MCF 10A (cell line): ENCODE measurements at regions not wholly inside any gene's neighbourhood (a gene's known extent, or its start where the extent isn't known, plus 50 kb on each side); places are given as distances from the start of the nearest gene placed in this dataset.

Experiments used
- BruUV-seq: library from RNA; stranded (reverse); fragments of 400-500 nt; replicated peaks from 2 replicates; lab custom pipeline; 2021; lab: Mats Ljungman, UMichigan
- CTCF ChIA-PET: fragments of 300-600 bp; sonication (Branson Sonifier 250); formaldehyde crosslinking; extraction: SDS; loops from one replicate; lab custom pipeline; 2021; ENCODE audit warnings: antibody characterized with exemption, inconsistent platforms; lab: Yijun Ruan, JAX
- POLR2A ChIA-PET: fragments of 300-600, 350-650 bp; sonication (Branson Sonifier 250); formaldehyde crosslinking; extraction: SDS; loops from one replicate; lab custom pipeline; 2020; ENCODE audit warnings: antibody characterized with exemption, inconsistent platforms; lab: Yijun Ruan, JAX
- DNase-seq: peaks from one replicate; pipeline ENCODE4 v3.0.0-alpha.2; 2018; ENCODE audit not compliant: unreplicated experiment
- H3K27ac Mint-ChIP-seq: one replicate; pipeline ENCODE4 v1.8.0; 2022; ENCODE audit warnings: mild to moderate bottlenecking, low read depth, mixed read lengths; ENCODE audit not compliant: unreplicated experiment
- H3K27me3 Mint-ChIP-seq: one replicate; pipeline ENCODE4 v1.8.0; 2022; ENCODE audit warnings: mixed read lengths; ENCODE audit not compliant: insufficient read depth, unreplicated experiment
- H3K36me3 Mint-ChIP-seq: one replicate; pipeline ENCODE4 v1.8.0; 2022; ENCODE audit warnings: mild to moderate bottlenecking, moderate library complexity, mixed read lengths; ENCODE audit not compliant: insufficient read depth, unreplicated experiment
- H3K4me1 Mint-ChIP-seq: one replicate; pipeline ENCODE4 v1.8.0; 2022; ENCODE audit warnings: mixed read lengths; ENCODE audit not compliant: insufficient read depth, unreplicated experiment
- H3K4me3 Mint-ChIP-seq: one replicate; pipeline ENCODE4 v1.8.0; 2022; ENCODE audit warnings: mild to moderate bottlenecking, moderate library complexity, mixed read lengths; ENCODE audit not compliant: unreplicated experiment
- H3K9me3 Mint-ChIP-seq: one replicate; pipeline ENCODE4 v1.8.0; 2022; ENCODE audit warnings: mixed read lengths; ENCODE audit not compliant: unreplicated experiment
- intact Hi-C: fragments of 100-400 bp; cut with micrococcal nuclease; formaldehyde crosslinking; loops from 2 replicates; pipeline ENCODE4 v1.14.1; 2022
- TF ChIP-seq, protein P1 (sequence below): fragments of 200-600 bp; IDR thresholded peaks from one replicate; pipeline ENCODE4 v1.8.0; 2022; ENCODE audit warnings: antibody characterized with exemption, mild to moderate bottlenecking; ENCODE audit not compliant: unreplicated experiment

DNA sequence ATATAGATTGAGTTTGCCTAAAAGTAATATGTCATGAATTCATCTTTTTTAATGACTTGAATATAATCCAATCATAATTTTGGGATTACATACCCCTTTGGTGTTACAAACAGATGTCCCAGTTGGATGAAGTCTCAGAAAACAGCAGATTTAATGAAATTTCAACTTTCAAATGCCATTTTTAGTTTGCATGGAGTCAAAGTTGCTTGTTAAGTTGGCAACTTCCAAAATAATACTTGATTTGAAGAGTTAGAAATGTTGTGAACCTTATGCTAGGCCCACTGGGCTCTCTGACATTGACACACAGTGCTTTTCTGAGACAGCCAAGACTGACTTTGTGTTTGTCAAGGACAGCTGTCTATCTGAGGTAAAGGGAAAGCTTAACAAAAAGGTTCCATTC, 248.1 kb downstream of the KIF20B start:
- H3K4me1 Mint-ChIP-seq: no peaks in the 10 kb centered on the region
- TF ChIP-seq, protein P1, sequence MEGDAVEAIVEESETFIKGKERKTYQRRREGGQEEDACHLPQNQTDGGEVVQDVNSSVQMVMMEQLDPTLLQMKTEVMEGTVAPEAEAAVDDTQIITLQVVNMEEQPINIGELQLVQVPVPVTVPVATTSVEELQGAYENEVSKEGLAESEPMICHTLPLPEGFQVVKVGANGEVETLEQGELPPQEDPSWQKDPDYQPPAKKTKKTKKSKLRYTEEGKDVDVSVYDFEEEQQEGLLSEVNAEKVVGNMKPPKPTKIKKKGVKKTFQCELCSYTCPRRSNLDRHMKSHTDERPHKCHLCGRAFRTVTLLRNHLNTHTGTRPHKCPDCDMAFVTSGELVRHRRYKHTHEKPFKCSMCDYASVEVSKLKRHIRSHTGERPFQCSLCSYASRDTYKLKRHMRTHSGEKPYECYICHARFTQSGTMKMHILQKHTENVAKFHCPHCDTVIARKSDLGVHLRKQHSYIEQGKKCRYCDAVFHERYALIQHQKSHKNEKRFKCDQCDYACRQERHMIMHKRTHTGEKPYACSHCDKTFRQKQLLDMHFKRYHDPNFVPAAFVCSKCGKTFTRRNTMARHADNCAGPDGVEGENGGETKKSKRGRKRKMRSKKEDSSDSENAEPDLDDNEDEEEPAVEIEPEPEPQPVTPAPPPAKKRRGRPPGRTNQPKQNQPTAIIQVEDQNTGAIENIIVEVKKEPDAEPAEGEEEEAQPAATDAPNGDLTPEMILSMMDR: no peak
- ChIA-PET CTCF (no interaction called here), POLR2A (no interaction called here)
- intact Hi-C loops: loop anchor here (5.0 kb wide), 1 partner anchor 157 kb away; no protein-coding TSS in a partner anchor
- no peaks in the 10 kb centered on the region for H3K9me3 Mint-ChIP-seq
- H3K36me3 Mint-ChIP-seq: no peaks in the 10 kb centered on the region
- no peak for DNase-seq
- no peaks in the 10 kb centered on the region for H3K27me3 Mint-ChIP-seq
- BruUV-seq: no TSS peak
- no peak overlapping the region for H3K4me3 Mint-ChIP-seq
- H3K27ac Mint-ChIP-seq: no peak overlapping the region

DNA sequence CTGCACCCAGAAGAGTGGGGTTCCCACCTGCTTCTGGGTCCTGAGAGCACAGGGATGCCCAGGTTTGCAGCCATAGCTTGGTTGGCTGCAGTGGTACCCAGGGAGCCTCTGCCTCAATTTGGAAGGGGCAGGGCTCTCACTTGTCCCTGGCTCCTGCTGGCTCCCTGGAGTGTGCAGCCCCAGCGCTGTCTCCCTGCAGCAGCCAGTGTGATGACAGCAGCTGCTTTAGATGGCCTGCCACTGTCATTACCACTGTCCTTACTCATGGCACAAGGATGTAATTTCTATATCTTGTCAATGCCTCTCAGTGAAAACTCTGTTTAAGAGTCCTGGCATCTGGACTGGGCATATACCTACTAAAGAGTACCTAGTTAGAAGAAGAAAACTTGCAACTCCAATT, 250.9 kb downstream of the KIF20B start:
- H3K27me3 Mint-ChIP-seq: no peaks in the 10 kb centered on the region
- intact Hi-C loops: loop anchor here (5.0 kb wide), 1 partner anchor 185 kb away; no protein-coding TSS in a partner anchor
- CTCF ChIA-PET: interaction anchor here (0.8 to 1.2 kb wide), 3 partner anchors 55 to 641 kb away, joined by 3 to 4 read pairs (median 3); no protein-coding TSS in a partner anchor
- DNase-seq: no peak
- no TSS peak for BruUV-seq
- TF ChIP-seq, protein P1: no peak
- H3K27ac Mint-ChIP-seq: no peak overlapping the region
- no peaks in the 10 kb centered on the region for H3K36me3 Mint-ChIP-seq
- POLR2A ChIA-PET: interaction anchor here (0.7 kb wide), 1 partner anchor 12 kb away, joined by 3 read pairs; no protein-coding TSS in a partner anchor
- H3K9me3 Mint-ChIP-seq: no peaks in the 10 kb centered on the region
- H3K4me1 Mint-ChIP-seq: no peaks in the 10 kb centered on the region
- no peak overlapping the region for H3K4me3 Mint-ChIP-seq

DNA sequence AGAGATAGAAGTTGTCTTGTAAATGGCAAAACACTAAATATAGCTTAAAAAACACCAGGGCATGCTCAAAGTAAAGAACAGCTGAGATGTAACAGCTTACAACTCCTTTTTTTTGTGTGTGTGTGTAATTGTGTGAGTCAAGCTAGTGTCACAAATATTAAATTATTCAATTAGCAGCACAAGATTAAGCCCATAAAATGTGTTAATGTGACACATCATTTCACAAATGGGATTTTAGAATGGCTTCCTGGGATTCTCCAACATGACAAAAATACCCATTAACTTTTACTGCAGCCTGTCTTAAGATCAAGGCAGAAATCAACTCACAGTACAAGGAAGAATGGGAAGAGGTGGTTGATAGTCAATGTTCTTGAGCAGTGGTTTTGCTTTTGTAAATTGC, 251.4 kb downstream of the KIF20B start:
- Mint-ChIP-seq H3K4me3 (no peak overlapping the region), H3K27ac (no peak overlapping the region), H3K36me3 (no peaks in the 10 kb centered on the region), H3K9me3 (no peaks in the 10 kb centered on the region), H3K4me1 (no peaks in the 10 kb centered on the region), H3K27me3 (no peaks in the 10 kb centered on the region)
- no TSS peak for BruUV-seq
- CTCF ChIA-PET: interaction anchor here (0.7 to 1.2 kb wide), 4 partner anchors 55 to 834 kb away, joined by 3 to 4 read pairs (median 3); no protein-coding TSS in a partner anchor
- intact Hi-C loops: loop anchor here (5.0 kb wide), 1 partner anchor 185 kb away; no protein-coding TSS in a partner anchor
- DNase-seq: no peak
- TF ChIP-seq, protein P1: no peak
- POLR2A ChIA-PET: no interaction called here

DNA sequence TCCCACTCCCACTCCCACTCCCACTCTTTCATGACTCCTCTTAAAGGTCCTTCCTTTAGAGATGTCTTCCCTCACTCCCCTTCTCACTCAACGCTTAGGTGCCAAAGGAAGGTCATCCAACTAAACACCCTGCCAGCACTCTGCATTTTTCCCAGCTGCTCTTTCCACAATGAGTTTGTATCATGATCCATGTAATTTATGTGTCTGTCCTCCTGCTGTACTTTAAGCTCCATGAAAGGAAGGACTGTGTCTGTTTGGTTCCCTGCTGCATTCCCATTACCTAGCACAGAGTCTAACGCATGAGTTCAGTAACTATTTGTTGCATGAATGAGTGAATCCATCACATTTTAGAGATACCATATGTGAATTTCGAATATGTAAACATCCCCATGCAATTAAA, 252.7 kb downstream of the KIF20B start:
- intact Hi-C loops: loop anchor here (2.0 to 5.0 kb wide), 2 partner anchors 183 to 639 kb away; no protein-coding TSS in a partner anchor
- ChIA-PET POLR2A (interaction anchor here (1.1 to 1.6 kb wide), 2 partner anchors 53 to 191 kb away, joined by 3 read pairs; no protein-coding TSS in a partner anchor), CTCF (interaction anchor here (0.7 to 1.9 kb wide), 6 partner anchors 12 to 699 kb away, joined by 3 to 8 read pairs (median 3); no protein-coding TSS in a partner anchor)
- H3K4me1 Mint-ChIP-seq: no peaks in the 10 kb centered on the region
- no peak overlapping the region for H3K27ac Mint-ChIP-seq
- DNase-seq: no peak
- TF ChIP-seq, protein P1: no peak
- H3K36me3 Mint-ChIP-seq: no peaks in the 10 kb centered on the region
- no peaks in the 10 kb centered on the region for H3K9me3 Mint-ChIP-seq
- no peaks in the 10 kb centered on the region for H3K27me3 Mint-ChIP-seq
- BruUV-seq: no TSS peak
- no peak overlapping the region for H3K4me3 Mint-ChIP-seq
